DMS 273 (cell line): ENCODE measurements at regions not wholly inside any gene's neighbourhood (a gene's known extent, or its start where the extent isn't known, plus 50 kb on each side); places are given as distances from the start of the nearest gene placed in this dataset.

Experiments used
- DNase-seq: peaks from one replicate; lab custom pipeline; 2025; ENCODE audit not compliant: unreplicated experiment; lab: John Stamatoyannopoulos, UW

DNA sequence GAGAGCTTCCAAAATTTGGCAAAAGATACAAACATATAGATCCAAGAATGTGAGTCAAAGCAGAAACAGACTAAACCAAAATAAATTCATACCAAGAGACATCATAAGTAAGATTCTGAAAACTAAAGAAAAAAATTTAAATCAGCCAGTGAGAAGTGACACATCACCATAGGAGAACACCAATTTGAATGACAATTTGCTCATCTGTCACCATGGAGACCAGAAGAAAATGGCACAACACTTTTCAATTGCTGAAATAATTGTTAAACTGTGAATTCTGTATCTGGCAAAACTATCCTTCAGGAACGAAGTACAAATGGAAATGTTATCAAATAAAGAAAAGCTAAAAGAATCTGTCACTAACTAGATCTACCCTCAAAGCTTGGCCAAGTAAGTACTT is 864.3 kb downstream of the BRD1 start:
- no peak for DNase-seq

GRCh38 chr22:48961705-48962104 is 866.0 kb downstream of the BRD1 start:
- DNase-seq = no peak

DNA sequence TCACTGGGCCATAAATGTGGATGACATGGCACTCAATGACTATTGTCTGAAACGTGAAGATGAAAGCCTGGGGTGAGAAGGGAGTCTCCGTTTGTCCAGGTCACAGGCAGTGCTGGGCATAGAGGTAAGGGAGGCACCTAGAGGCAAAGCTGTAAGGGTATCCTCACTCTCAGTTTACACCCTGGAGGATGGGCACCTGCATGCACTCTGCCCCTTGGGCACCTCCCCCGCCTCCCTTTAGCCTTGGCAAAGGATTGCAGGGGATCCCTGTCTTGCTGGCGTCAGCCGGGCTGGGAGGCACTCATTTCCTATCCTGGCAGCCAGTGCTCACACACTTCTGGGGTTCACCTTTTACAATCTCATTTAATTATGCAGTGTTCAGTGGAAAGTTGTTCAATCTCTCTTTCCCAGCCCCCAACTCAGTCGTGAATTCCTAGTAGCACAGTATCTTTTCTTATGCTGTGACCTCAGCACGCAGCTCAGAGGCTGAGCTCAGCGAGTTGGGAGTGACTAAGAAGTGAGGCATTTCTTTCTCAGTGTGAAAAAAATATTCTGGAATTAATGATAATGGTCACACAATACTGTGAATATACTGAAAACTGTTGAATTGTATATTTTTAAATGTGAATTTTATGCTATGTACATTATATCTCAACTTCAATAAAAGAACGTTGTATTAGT is 866.6 kb downstream of the BRD1 start:
- DNase-seq = no peak

DNA sequence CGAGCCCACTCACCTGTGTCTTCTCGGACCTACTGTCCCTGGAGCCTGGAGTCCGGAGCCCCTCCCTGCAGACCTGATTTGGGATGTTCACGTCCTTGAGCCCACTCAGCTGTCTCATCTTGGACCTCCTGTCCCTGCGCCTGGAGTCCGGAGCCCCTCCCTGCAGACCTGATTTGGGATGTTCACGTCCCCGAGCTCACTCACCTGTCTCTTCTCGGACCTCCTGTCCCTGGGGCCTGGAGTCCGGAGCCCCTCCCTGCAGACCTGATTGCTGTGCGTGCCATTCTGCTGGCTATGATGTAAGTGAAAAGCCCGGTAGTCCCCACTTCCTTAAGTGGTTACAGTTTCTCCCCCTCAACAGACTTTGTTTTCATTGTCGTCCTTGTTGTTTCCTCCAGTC is 867.1 kb downstream of the BRD1 start:
- DNase-seq = no peak

GRCh38 chr22:48959496-48959895 is 868.2 kb downstream of the BRD1 start:
- no peak for DNase-seq

DNA sequence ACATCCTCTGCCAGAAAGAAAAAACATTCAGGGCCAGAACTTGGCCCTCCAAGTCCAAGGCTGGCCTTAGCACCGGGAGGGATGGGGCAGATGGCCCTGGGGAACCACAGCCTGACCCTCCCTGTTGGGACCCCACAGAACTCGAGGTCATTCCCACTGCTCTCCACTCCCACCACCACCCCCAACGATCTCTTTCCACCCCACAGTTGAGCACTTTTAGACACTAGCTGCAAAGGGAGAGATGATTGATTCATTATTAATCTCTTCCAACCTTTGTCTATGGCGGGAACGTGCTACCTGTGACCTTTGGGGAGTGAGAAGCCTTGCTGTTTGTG is 869.7 kb downstream of the BRD1 start:
- DNase-seq = no peak

GRCh38 chr22:48957311-48957986 is 870.2 kb downstream of the BRD1 start:
- DNase-seq = no peak

GRCh38 chr22:48955351-48956311 is 872.0 kb downstream of the BRD1 start:
- peak; percentile 38 for DNase-seq

DNA sequence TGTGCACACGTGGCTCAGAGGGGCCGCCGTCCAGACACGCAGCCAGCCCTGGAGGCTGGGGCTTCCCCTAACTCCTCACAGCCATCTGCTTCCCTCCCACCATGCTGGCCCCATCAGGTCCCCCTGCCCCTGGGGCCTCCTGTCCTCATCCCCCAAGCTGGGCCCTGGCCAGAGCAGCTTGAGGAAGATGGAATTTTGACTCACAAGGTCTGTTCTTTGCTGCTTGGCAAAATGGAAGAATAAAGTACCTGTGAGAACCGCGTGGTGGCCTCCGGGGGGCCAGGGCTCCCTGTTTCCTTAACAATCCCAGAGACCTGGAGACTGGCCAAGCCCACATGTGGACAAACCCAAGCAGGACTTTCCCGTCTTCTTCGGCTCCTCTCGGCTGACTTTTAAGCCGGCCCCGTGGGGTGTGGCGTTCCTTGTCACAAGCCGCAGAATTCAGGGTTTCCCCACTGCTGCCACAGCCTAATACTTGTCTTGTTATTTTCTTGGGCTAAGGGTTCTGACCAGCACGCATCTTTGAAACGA is 872.8 kb downstream of the BRD1 start:
- peak; percentile 79 for DNase-seq

- DNase-seq = no peak
These were observed 873.8 kb downstream of the BRD1 start for GRCh38 chr22:48953830-48954229.

DNA sequence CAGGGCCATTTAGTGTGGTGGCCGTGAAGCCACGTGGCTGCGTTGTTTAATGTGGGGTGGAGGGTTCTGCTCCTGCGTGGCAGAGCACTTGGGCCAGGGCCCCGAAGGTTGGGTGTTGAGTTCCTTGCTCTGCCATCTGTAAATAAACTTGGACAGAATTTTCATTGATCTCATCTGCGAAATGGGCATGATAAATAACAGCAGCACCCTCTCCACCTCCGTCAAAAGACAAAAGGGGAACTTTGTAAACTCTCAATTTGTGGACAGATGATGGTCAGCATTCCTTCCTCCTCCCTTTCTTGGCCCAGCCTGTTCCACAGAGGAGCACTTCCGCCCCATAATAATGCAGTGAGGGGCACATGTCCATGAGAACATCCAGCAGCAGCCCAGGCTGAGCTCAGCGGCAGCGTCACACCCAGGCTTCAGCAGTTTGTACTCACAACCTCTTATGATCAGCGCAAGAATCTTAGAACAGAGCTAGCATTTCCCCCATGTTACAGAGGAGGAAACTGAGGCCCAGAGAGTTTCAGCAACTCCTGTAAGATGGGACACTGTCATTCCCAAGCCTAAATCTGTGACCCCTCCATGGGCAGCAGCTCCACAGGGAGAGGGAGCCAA is 874.5 kb downstream of the BRD1 start:
- no peak for DNase-seq

GRCh38 chr22:48952256-48953102 is 875.2 kb downstream of the BRD1 start:
- no peak for DNase-seq

- no peak for DNase-seq
These were observed 875.8 kb downstream of the BRD1 start for GRCh38 chr22:48951836-48952235.

DNA sequence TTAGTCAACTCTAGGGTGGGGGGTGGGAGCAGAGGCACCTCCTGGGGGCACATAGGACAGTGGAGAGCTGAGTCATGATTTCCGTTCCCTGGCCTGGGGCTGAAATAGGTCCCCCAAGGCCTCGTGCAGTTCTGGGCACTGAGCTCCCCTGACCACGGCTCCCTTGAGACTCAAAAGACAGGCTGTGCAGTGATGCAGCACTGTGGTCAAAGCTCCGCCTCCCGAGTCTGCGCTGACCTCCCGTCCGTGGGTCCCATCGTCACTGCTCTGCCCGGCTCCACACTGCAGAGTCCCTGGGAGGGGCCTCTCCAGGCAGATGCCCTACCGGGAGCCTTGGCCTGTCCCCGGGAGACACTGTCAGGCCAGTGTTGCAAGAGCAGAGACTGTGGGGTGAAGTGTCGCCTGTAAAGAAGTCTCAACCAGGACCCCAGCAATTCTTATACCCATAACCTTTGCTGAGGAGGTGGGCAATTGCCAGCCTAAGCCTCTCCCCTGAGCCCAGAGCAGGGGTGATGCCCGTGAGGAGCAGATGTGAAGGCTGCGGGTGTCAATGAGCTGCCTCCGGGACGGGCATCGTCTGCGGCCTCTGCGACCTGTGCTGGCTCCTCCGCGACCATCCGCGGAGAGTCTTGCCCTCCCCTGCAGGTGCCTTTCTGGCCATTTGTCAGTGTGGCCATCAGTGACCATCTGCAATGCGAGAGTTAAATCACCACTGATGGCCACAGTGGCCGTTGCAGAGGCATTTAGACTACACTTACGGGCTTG is 877.3 kb downstream of the BRD1 start:
- DNase-seq = no peak

GRCh38 chr22:48949375-48950149 is 878.1 kb downstream of the BRD1 start:
- DNase-seq = no peak

DNA sequence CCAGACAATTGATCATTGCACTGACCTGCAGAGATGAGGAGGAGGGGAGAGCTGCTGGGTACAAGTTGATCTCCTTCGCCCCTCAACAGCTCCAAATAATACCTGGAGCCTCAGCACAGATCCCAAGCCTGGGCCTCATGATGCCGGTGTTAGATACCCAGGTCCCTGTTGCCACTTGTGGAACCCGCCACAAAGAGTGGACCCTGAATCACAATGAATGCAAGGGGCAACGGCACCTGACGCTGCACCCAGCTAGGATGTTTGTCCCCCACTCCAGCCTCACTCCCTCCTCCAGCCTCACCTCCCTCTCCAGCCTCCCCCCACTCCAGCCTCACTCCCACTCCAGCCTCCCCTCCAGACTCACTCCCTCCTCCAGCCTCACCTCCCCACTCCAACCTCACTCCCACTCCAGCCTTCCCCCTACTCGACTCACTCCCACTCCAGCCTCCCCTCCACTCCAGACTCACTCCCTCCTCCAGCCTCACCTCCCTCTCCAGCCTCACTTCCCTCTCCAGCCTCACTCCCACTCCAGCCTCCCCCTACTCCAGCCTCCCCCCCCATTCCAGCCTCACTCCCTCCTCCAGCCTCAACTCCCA is 879.0 kb downstream of the BRD1 start:
- no peak for DNase-seq

DNA sequence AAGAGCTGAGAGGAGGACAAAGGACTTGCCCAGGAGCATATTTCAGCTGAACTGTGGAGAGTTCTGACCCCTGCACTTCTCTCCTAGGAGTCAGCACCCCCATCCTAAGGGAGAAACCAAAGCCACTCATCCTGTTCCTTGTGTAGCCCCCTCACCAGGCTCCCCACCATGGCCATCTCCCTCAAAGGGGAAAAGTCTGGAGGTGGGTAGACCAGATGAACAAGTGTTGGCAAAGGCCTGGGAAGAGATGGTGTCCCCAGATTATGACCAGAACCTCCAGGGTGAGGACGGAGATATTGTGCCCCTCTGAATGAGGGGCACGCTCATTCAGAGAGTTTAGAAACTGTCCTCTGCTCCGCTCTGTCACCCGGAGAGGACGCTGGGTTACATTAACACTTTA is 880.0 kb downstream of the BRD1 start:
- no peak for DNase-seq
